ENCODE measurements at regions not wholly inside any gene's neighbourhood (a gene's known extent, or its start where the extent isn't known, plus 50 kb on each side); places are given as distances from the start of the nearest gene placed in this dataset.

GRCh38 chr4:65924843-65925242 lies 254.6 kb upstream of the EPHA5 start:
- TF ChIP-seq, protein P1, sequence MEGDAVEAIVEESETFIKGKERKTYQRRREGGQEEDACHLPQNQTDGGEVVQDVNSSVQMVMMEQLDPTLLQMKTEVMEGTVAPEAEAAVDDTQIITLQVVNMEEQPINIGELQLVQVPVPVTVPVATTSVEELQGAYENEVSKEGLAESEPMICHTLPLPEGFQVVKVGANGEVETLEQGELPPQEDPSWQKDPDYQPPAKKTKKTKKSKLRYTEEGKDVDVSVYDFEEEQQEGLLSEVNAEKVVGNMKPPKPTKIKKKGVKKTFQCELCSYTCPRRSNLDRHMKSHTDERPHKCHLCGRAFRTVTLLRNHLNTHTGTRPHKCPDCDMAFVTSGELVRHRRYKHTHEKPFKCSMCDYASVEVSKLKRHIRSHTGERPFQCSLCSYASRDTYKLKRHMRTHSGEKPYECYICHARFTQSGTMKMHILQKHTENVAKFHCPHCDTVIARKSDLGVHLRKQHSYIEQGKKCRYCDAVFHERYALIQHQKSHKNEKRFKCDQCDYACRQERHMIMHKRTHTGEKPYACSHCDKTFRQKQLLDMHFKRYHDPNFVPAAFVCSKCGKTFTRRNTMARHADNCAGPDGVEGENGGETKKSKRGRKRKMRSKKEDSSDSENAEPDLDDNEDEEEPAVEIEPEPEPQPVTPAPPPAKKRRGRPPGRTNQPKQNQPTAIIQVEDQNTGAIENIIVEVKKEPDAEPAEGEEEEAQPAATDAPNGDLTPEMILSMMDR (IDR thresholded peaks at IDR 0.05; ENCODE audit: low read length): no peak
- no peak for TF ChIP-seq EZH2 (optimal IDR thresholded peaks at IDR 0.05; ENCODE audit: low read depth, low read length)

Measured in MM.1S (cell line).